ENCODE measurements at regions not wholly inside any gene's neighbourhood (a gene's known extent, or its start where the extent isn't known, plus 50 kb on each side); places are given as distances from the start of the nearest gene placed in this dataset.

DNA sequence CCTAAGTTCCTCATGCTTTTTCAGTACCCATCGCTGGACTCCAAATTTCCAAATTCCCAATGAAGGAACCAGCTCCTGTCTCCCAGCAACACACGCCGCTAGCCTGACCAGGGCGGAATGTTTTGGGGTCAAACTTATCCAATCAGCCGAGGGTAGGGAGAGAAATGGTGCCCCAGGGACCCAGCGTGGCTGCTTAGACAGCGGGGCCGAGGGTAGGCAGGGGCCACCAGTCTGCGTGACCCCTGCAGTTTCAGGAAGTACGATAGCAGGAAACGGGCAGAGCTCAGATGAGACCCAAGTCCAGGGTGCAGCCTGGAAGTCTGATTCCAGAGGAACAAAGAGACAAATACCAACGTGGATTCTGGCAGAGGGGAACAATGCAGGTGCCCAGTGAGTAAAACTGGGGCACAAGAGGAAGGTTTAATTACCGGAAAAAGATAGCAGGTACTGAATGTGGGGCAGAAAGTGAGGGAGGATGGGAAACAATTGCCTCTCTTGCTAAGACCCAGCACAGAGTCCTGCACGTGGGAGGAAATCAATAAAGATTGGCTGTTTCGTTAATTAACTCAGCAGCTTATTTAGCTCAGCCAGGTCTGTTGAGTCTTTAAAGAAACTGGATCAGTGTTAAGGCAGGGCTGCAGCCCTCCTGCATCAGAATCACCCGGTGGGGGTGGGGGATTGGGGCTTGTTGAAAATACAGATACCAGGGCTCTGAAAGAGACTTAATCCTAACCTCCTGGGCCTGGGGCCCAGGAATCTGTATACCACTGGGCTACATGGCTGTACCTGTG is 50.4 kb upstream of the NFE2L3 start:
- TF ChIP-seq CTCF (conservative IDR thresholded peaks at IDR 0.05; ENCODE audit: low read length), result no peak
- no peak overlapping the region for H3K4me3 ChIP-seq (ENCODE audit: low read length)
- no peak for DNase-seq (ENCODE audit: low read depth)

GRCh38 chr7:26102176-26102575 is 49.8 kb upstream of the NFE2L3 start:
- no peak overlapping the region for H3K4me3 ChIP-seq (ENCODE audit: low read length)
- no peak for DNase-seq (ENCODE audit: low read depth)
- TF ChIP-seq CTCF (conservative IDR thresholded peaks at IDR 0.05; ENCODE audit: low read length), result no peak
